HG03565 (cell line): ENCODE measurements at regions not wholly inside any gene's neighbourhood (a gene's known extent, or its start where the extent isn't known, plus 50 kb on each side); places are given as distances from the start of the nearest gene placed in this dataset.

ENCODE experiments used
- ATAC-seq: cut with Tn5 transposase; IDR thresholded peaks from one replicate; pipeline ENCODE4 v1.9.1; 2021; ENCODE audit warnings: mild to moderate bottlenecking, moderate library complexity; ENCODE audit not compliant: unreplicated experiment

DNA sequence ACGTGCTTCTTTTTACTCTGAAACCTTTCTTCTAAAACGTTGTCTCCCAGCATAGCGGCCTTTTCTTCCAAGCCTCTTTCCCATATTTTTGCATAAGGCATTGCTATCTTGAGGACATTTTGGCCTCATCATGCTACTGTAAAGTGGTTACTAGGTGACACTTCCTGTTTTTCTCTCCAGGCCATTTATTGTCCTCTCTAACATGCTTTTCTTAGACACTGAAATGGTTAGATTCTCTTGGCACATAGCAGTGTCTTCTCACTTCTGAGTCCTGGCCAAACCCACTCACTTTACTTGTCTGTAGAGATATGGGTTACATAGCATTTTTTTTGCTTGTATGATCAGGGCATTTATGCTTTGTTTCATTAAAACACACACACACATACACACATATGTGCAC is 50.1 kb upstream of the KCNH7 start:
- no peak for ATAC-seq
